GM18505 (cell line): ENCODE measurements at regions not wholly inside any gene's neighbourhood (a gene's known extent, or its start where the extent isn't known, plus 50 kb on each side); places are given as distances from the start of the nearest gene placed in this dataset.

Source experiments
- ATAC-seq: cut with Tn5 transposase; IDR thresholded peaks from one replicate; pipeline ENCODE4 v1.9.1; 2021; ENCODE audit not compliant: unreplicated experiment
- POLR2A ChIP-seq: IDR thresholded peaks from 4 replicates; pipeline ENCODE4 v1.6.1; 2011; ENCODE audit warnings: borderline replicate concordance; ENCODE audit not compliant: insufficient read depth, insufficient read length; ENCODE audit errors: extremely low read depth

GRCh38 chr2:205908212-205909183 lies 177.5 kb downstream of the INO80D start:
- ATAC-seq, result no peak
- no peak for TF ChIP-seq POLR2A

- no peak for ATAC-seq
- no peak for TF ChIP-seq POLR2A
Measured at GRCh38 chr2:205906419-205906818, 179.6 kb downstream of the INO80D start.

GRCh38 chr2:205905576-205905975 lies 180.4 kb downstream of the INO80D start:
- TF ChIP-seq POLR2A, result no peak
- no peak for ATAC-seq

GRCh38 chr2:205904873-205905272 lies 181.1 kb downstream of the INO80D start:
- no peak for TF ChIP-seq POLR2A
- no peak for ATAC-seq

GRCh38 chr2:205903549-205904129 lies 182.3 kb downstream of the INO80D start:
- ATAC-seq, result peak; percentile 75
- TF ChIP-seq POLR2A, result no peak

- no peak for TF ChIP-seq POLR2A
- no peak for ATAC-seq
Measured at GRCh38 chr2:205902900-205903237, 183.1 kb downstream of the INO80D start.

GRCh38 chr2:205902041-205902899 lies 183.7 kb downstream of the INO80D start:
- TF ChIP-seq POLR2A, result no peak
- ATAC-seq, result no peak

GRCh38 chr2:205901491-205901890 lies 184.5 kb downstream of the INO80D start:
- no peak for TF ChIP-seq POLR2A
- ATAC-seq, result no peak

- TF ChIP-seq POLR2A, result no peak
- ATAC-seq, result no peak
Measured at GRCh38 chr2:205898744-205899143, 187.2 kb downstream of the INO80D start.

- ATAC-seq, result no peak
- TF ChIP-seq POLR2A, result no peak
Measured at GRCh38 chr2:205895981-205896655, 189.9 kb downstream of the INO80D start.

GRCh38 chr2:205892665-205893259 lies 193.2 kb downstream of the INO80D start:
- ATAC-seq, result no peak

GRCh38 chr2:205892251-205892655 lies 193.7 kb downstream of the INO80D start:
- no peak for TF ChIP-seq POLR2A
- no peak for ATAC-seq

More at GRCh38 chr2:205892665-205893259, 193.2 kb downstream of the INO80D start:
- no peak for TF ChIP-seq POLR2A
